H1 (cell line): ENCODE measurements at regions not wholly inside any gene's neighbourhood (a gene's known extent, or its start where the extent isn't known, plus 50 kb on each side); places are given as distances from the start of the nearest gene placed in this dataset.

Experiments
- HDAC2 ChIP-seq, 2 experiments: fragments of 300-600 bp in 1 of 2; sonication (generic) in 1 of 2; IDR thresholded peaks; 2 replicates each; pipeline ENCODE4 v1.6.1; 2011 to 2012; ENCODE audit warnings: low read depth in 2 of 2, low read length in 2 of 2, mild to moderate bottlenecking in 2 of 2, moderate library complexity in 2 of 2, borderline replicate concordance in 1 of 2, inconsistent platforms in 1 of 2
- JUN ChIP-seq: IDR thresholded peaks from 2 replicates; pipeline ENCODE4 v1.6.1; 2011; ENCODE audit warnings: low read depth, mild to moderate bottlenecking, improper control_type of control experiment, low read length
- TF ChIP-seq, protein P1 (sequence below): IDR thresholded peaks from 2 replicates; pipeline ENCODE4 v1.6.1; 2011; ENCODE audit warnings: low read length, improper control_type of control experiment

DNA sequence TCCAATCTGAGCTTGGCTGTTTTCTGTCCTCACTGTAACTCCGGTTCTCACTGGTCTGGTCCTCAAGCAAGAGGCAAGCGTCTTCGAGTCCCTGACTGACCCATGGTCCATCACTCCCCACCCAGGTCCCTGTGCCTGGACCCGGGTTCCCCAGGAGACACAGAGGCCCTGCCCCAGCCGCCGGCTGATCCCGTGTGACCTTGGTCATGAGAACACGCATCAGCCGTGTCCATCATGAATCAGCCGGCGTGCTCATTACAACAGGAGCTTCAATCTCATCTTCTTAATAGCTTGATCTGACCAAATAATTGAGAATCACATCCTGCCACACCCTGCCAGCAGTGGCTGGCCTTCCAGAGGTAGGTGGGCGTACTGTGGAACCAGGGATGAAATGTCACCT lies 545.1 kb downstream of the BRD1 start (continued):
- TF ChIP-seq HDAC2 (IDR thresholded peaks at IDR 0.05; ENCODE audit: borderline replicate concordance in 1 of 2, low read depth in 2 of 2, low read length in 2 of 2) (no peak), JUN (no peak)
- TF ChIP-seq, protein P1, sequence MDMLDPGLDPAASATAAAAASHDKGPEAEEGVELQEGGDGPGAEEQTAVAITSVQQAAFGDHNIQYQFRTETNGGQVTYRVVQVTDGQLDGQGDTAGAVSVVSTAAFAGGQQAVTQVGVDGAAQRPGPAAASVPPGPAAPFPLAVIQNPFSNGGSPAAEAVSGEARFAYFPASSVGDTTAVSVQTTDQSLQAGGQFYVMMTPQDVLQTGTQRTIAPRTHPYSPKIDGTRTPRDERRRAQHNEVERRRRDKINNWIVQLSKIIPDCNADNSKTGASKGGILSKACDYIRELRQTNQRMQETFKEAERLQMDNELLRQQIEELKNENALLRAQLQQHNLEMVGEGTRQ = no peak
- TF ChIP-seq, all 59 proteins: peak for 0
